OCI-LY7 (cell line): ENCODE measurements at regions not wholly inside any gene's neighbourhood (a gene's known extent, or its start where the extent isn't known, plus 50 kb on each side); places are given as distances from the start of the nearest gene placed in this dataset.
"Not testable (repeated sequence)": the region's sequence is repeated elsewhere in the genome, so short reads cannot be mapped to it uniquely, and the experiment has no call there.

Experiments
- BruUV-seq: library from RNA; stranded (reverse); fragments of 400-500 nt; replicated peaks from 2 replicates; lab custom pipeline; 2021; lab: Mats Ljungman, UMichigan
- CTCF ChIA-PET: fragments of 300-600 bp; sonication (Branson Sonifier 250); formaldehyde crosslinking; loops from one replicate; lab custom pipeline; 2022; ENCODE audit warnings: antibody characterized with exemption; ENCODE audit not compliant: unreplicated experiment; lab: Charles Lee
- POLR2A ChIA-PET: fragments of 300-600 bp; sonication (Branson Sonifier 250); formaldehyde crosslinking; loops from one replicate; lab custom pipeline; 2022; ENCODE audit warnings: antibody characterized with exemption; lab: Charles Lee
- DNase-seq: peaks from one replicate; pipeline ENCODE4 v3.0.0-alpha.2; 2015; ENCODE audit warnings: low spot score
- H2AFZ ChIP-seq: fragments of 200-600 bp; sonication (generic), shearing (Covaris generic); 2 replicates; pipeline ENCODE4 v1.6.1; 2014; ENCODE audit warnings: mild to moderate bottlenecking, antibody characterized with exemption, low read length, moderate library complexity
- H3K27ac ChIP-seq: fragments of 200-600 bp; sonication (generic); 2 replicates; pipeline ENCODE4 v1.5.1; 2014; ENCODE audit warnings: mixed run types, low read depth, mild to moderate bottlenecking, moderate library complexity, low read length, inconsistent platforms; ENCODE audit not compliant: poor library complexity, severe bottlenecking
- H3K36me3 ChIP-seq: fragments of 200-600 bp; sonication (generic); 2 replicates; pipeline ENCODE4 v1.6.1; 2014; ENCODE audit warnings: mild to moderate bottlenecking, antibody characterized with exemption, low read length, moderate library complexity, mixed read lengths; ENCODE audit not compliant: insufficient read depth
- H3K4me1 ChIP-seq: fragments of 200-600 bp; sonication (generic); 2 replicates; pipeline ENCODE4 v1.5.1; 2014; ENCODE audit warnings: mild to moderate bottlenecking, low read length; ENCODE audit not compliant: insufficient read depth, poor library complexity, severe bottlenecking
- H3K4me2 ChIP-seq: fragments of 200-600 bp; sonication (generic); 2 replicates; pipeline ENCODE4 v1.6.1; 2014; ENCODE audit warnings: mild to moderate bottlenecking, low read length
- H3K4me3 ChIP-seq: fragments of 200-600 bp; sonication (generic); 2 replicates; pipeline ENCODE4 v1.5.1; 2014; ENCODE audit warnings: mild to moderate bottlenecking, low read depth, low read length; ENCODE audit not compliant: poor library complexity, severe bottlenecking
- H3K79me2 ChIP-seq: fragments of 200-600 bp; sonication (generic); 2 replicates; pipeline ENCODE4 v1.6.1; 2016; ENCODE audit warnings: low read depth, mild to moderate bottlenecking, low read length, moderate library complexity, mixed read lengths; ENCODE audit not compliant: insufficient read depth
- H3K9me2 ChIP-seq: fragments of 200-600 bp; sonication (generic); 2 replicates; pipeline ENCODE4 v1.6.1; 2016; ENCODE audit warnings: mild to moderate bottlenecking, low read length, mixed read lengths; ENCODE audit not compliant: insufficient read depth
- H3K9me3 ChIP-seq: fragments of 200-600 bp; sonication (generic); 2 replicates; pipeline ENCODE4 v1.6.1; 2014; ENCODE audit warnings: mild to moderate bottlenecking, mixed run types, low read length, mixed read lengths
- H4K20me1 ChIP-seq: fragments of 200-600 bp; sonication (generic); 2 replicates; pipeline ENCODE4 v1.6.1; 2014; ENCODE audit warnings: mild to moderate bottlenecking, antibody characterized with exemption, low read length, moderate library complexity, mixed read lengths; ENCODE audit not compliant: insufficient read depth
- EZH2phosphoT487 ChIP-seq: fragments of 200-600 bp; sonication (generic); IDR thresholded peaks from 2 replicates; pipeline ENCODE4 v1.6.1; 2018; ENCODE audit warnings: low read depth, borderline replicate concordance, mild to moderate bottlenecking, mixed run types, antibody characterized with exemption, low read length, moderate library complexity, mixed read lengths
- intact Hi-C: fragments of 100-400 bp; cut with micrococcal nuclease; formaldehyde crosslinking; loops from one replicate; pipeline ENCODE4 v1.10.0; 2022; ENCODE audit not compliant: unreplicated experiment
- TF ChIP-seq, protein P1 (sequence below): fragments of 200-600 bp; sonication (generic); conservative IDR thresholded peaks from 2 replicates; pipeline ENCODE4 v1.5.1; 2014; ENCODE audit warnings: mild to moderate bottlenecking, antibody characterized with exemption, low read length, moderate library complexity, mixed read lengths

GRCh38 chr18:49690312-49690711 lies 123.0 kb downstream of the ACAA2 start:
- no TSS peak for BruUV-seq
- POLR2A ChIA-PET: no interaction called here
- Histone ChIP-seq H3K36me3 (no peaks in the 10 kb centered on the region), H3K9me2 (no peaks in the 10 kb centered on the region), H3K4me3 (no peak overlapping the region), H4K20me1 (no peaks in the 10 kb centered on the region), H3K27ac (no peak overlapping the region), H3K4me2 (no peak overlapping the region), H2AFZ (no peak overlapping the region), H3K9me3 (no peaks in the 10 kb centered on the region), H3K79me2 (no peaks in the 10 kb centered on the region), H3K4me1 (no peaks in the 10 kb centered on the region)
- TF ChIP-seq EZH2phosphoT487: no peak
- TF ChIP-seq, protein P1, sequence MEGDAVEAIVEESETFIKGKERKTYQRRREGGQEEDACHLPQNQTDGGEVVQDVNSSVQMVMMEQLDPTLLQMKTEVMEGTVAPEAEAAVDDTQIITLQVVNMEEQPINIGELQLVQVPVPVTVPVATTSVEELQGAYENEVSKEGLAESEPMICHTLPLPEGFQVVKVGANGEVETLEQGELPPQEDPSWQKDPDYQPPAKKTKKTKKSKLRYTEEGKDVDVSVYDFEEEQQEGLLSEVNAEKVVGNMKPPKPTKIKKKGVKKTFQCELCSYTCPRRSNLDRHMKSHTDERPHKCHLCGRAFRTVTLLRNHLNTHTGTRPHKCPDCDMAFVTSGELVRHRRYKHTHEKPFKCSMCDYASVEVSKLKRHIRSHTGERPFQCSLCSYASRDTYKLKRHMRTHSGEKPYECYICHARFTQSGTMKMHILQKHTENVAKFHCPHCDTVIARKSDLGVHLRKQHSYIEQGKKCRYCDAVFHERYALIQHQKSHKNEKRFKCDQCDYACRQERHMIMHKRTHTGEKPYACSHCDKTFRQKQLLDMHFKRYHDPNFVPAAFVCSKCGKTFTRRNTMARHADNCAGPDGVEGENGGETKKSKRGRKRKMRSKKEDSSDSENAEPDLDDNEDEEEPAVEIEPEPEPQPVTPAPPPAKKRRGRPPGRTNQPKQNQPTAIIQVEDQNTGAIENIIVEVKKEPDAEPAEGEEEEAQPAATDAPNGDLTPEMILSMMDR: no peak
- DNase-seq: no peak
- intact Hi-C loops: no loop called here
- CTCF ChIA-PET: no interaction called here

GRCh38 chr18:49685231-49685942 lies 123.5 kb downstream of the LIPG start:
- no peak overlapping the region for H3K4me3 ChIP-seq
- no peaks in the 10 kb centered on the region for H3K79me2 ChIP-seq
- H3K9me2 ChIP-seq: no peaks in the 10 kb centered on the region
- TF ChIP-seq EZH2phosphoT487: no peak
- TF ChIP-seq, protein P1: no peak
- no peak overlapping the region for H3K4me2 ChIP-seq
- no peaks in the 10 kb centered on the region for H3K36me3 ChIP-seq
- no peaks in the 10 kb centered on the region for H4K20me1 ChIP-seq
- H3K27ac ChIP-seq: no peak overlapping the region
- intact Hi-C loops: no loop called here
- no TSS peak for BruUV-seq
- POLR2A ChIA-PET: no interaction called here
- CTCF ChIA-PET: no interaction called here
- DNase-seq: no peak
- no peaks in the 10 kb centered on the region for H3K9me3 ChIP-seq
- no peak overlapping the region for H2AFZ ChIP-seq
- no peaks in the 10 kb centered on the region for H3K4me1 ChIP-seq

GRCh38 chr18:49682803-49683190 lies 120.9 kb downstream of the LIPG start:
- H3K36me3 ChIP-seq, H3K4me3 ChIP-seq, POLR2A ChIA-PET, DNase-seq, H3K79me2 ChIP-seq, H3K9me2 ChIP-seq, H3K9me3 ChIP-seq, CTCF ChIA-PET, intact Hi-C loops, H3K4me1 ChIP-seq, BruUV-seq, H3K27ac ChIP-seq, H4K20me1 ChIP-seq, H3K4me2 ChIP-seq, H2AFZ ChIP-seq: not testable (repeated sequence)
